Spleen (tissue), 11 donors: ENCODE measurements at regions not wholly inside any gene's neighbourhood (a gene's known extent, or its start where the extent isn't known, plus 50 kb on each side); places are given as distances from the start of the nearest gene placed in this dataset.

Source experiments
- DNase-seq: peaks from one replicate; pipeline ENCODE4 v3.0.0-alpha.2; 2020
- H3K27ac ChIP-seq, 8 donors: fragments of 200-600 bp; sonication (generic) in 7 of 8; 1 replicate in 4 of 8; 2 replicates in 4 of 8; pipeline versions ENCODE4 v1.5.0 to v1.8.0; 2016 to 2021; ENCODE audit warnings: inconsistent platforms in 4 of 8, mild to moderate bottlenecking in 4 of 8, moderate library complexity in 1 of 8
- H3K27me3 ChIP-seq, 7 donors: fragments of 200-600 bp; sonication (generic) in 6 of 7; replicated peaks in 1 of 7; 1 replicate in 4 of 7; 2 replicates in 3 of 7; pipeline versions ENCODE4 v1.5.0 to v1.8.0; 2016 to 2021; ENCODE audit warnings: inconsistent platforms in 3 of 7, mild to moderate bottlenecking in 1 of 7
- H3K36me3 ChIP-seq, 6 donors: fragments of 200-600 bp; sonication (generic) in 5 of 6; 1 replicate in 4 of 6; 2 replicates in 2 of 6; pipeline versions ENCODE4 v1.5.0 to v1.8.0; 2016 to 2021; ENCODE audit warnings: inconsistent platforms in 2 of 6
- H3K4me1 ChIP-seq, 6 donors: fragments of 200-600 bp; sonication (generic) in 5 of 6; 1 replicate in 3 of 6; 2 replicates in 3 of 6; pipeline versions ENCODE4 v1.5.0 to v1.8.0; 2016 to 2021; ENCODE audit warnings: inconsistent platforms in 3 of 6
- H3K4me3 ChIP-seq, 8 donors: fragments of 200-600 bp; sonication (generic) in 7 of 8; 1 replicate in 4 of 8; 2 replicates in 4 of 8; pipeline versions ENCODE4 v1.5.0 to v1.8.0; 2016 to 2021; ENCODE audit warnings: inconsistent platforms in 4 of 8, mild to moderate bottlenecking in 4 of 8, moderate library complexity in 2 of 8
- H3K9me3 ChIP-seq, 8 donors: fragments of 200-600 bp; sonication (generic) in 7 of 8; 1 replicate in 4 of 8; 2 replicates in 4 of 8; pipeline versions ENCODE4 v1.5.0 to v1.8.0; 2016 to 2021; ENCODE audit warnings: inconsistent platforms in 4 of 8
- POLR2A ChIP-seq, 3 donors: fragments of 450-650 bp; IDR thresholded peaks; one replicate each; pipeline ENCODE4 v1.5.1; 2017; ENCODE audit warnings: antibody characterized with exemption in 3 of 3, mild to moderate bottlenecking in 1 of 3
- POLR2AphosphoS5 ChIP-seq, 3 donors: sonication (generic); formaldehyde crosslinking; IDR thresholded peaks; one replicate each; pipeline ENCODE4 v1.5.1; 2017; ENCODE audit warnings: antibody characterized with exemption in 3 of 3
- WGBS, 5 donors: extraction: QIAGEN DNeasy Blood & Tissue Kit in 3 of 5; methylation state at CpG; one replicate each; pipeline versions ENCODE4 v1.1.5 to v1.1.7; 2013 to 2018; 5-methylcytosine and 5-hydroxymethylcytosine counted together
- intact Hi-C: fragments of 100-400 bp; cut with DNase I; formaldehyde crosslinking; loops from one replicate; pipeline ENCODE4 v1.15.0; 2023; ENCODE audit warnings: low total_unique reads
- TF ChIP-seq, protein P1 (sequence below), 11 experiments: fragments of 200-600 bp in 7 of 11; fragments of 450-650 bp in 4 of 11; sonication (generic) in 4 of 11; IDR thresholded peaks in 8 of 11; conservative IDR thresholded peaks in 3 of 11; 1 replicate in 7 of 11; 2 replicates in 4 of 11; pipeline versions ENCODE4 v1.4.0 to v1.8.0; 2016 to 2021; ENCODE audit warnings: antibody characterized with exemption in 11 of 11, inconsistent platforms in 4 of 11, mild to moderate bottlenecking in 1 of 11
- donor health status: healthy with polysubstance abuse.
- donor health status: DM: no; HTN: no; CAD: no; lungs with moderate emphysema.
- donor health status: DM: no; HTN: no; CAD: no.
- donor health status: Bipolar disorder and iron deficiency.
- donor health status: healthy.
- donor health status: DM: no; HTN: no; CAD: no.
- donor health status: DM: yes; HTN: yes; CAD: no.

DNA sequence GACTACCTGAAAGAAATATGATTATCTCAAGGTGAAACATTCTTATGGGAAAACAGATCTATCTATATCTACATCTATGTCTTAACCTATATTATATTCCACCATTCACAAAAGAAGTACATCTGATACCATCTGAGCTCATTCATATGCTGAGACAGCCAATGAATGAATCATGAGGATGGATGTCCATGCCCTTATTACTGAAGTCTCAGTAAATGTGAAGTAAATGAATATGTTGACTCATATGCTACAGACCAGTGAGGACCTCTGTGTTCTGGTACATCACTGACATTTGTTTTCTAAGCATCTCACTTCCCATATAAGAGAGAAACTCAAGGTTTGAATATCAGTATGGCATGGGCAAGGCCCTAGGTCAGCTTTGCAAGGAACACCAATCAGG is 311.2 kb upstream of the TMC3 start:
- H3K27me3 ChIP-seq, result no peaks in the 10 kb centered on the region
- H3K9me3 ChIP-seq, result peaks cover 0 to 28% (median 13%) of the 10 kb centered on the region in 8 donors
- intact Hi-C loops, result no loop called here
- no peak overlapping the region for H3K4me3 ChIP-seq
- H3K36me3 ChIP-seq, result no peaks in the 10 kb centered on the region
- no peaks in the 10 kb centered on the region for H3K4me1 ChIP-seq
- no peak for DNase-seq
- H3K27ac ChIP-seq, result no peak overlapping the region
- TF ChIP-seq, protein P1, sequence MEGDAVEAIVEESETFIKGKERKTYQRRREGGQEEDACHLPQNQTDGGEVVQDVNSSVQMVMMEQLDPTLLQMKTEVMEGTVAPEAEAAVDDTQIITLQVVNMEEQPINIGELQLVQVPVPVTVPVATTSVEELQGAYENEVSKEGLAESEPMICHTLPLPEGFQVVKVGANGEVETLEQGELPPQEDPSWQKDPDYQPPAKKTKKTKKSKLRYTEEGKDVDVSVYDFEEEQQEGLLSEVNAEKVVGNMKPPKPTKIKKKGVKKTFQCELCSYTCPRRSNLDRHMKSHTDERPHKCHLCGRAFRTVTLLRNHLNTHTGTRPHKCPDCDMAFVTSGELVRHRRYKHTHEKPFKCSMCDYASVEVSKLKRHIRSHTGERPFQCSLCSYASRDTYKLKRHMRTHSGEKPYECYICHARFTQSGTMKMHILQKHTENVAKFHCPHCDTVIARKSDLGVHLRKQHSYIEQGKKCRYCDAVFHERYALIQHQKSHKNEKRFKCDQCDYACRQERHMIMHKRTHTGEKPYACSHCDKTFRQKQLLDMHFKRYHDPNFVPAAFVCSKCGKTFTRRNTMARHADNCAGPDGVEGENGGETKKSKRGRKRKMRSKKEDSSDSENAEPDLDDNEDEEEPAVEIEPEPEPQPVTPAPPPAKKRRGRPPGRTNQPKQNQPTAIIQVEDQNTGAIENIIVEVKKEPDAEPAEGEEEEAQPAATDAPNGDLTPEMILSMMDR (IDR thresholded peaks at IDR 0.05 in 8 of 11, conservative IDR thresholded peaks at IDR 0.05 in 3 of 11), result no peak
- TF ChIP-seq POLR2A (IDR thresholded peaks at IDR 0.05) (no peak), POLR2AphosphoS5 (IDR thresholded peaks at IDR 0.05) (no peak)

DNA sequence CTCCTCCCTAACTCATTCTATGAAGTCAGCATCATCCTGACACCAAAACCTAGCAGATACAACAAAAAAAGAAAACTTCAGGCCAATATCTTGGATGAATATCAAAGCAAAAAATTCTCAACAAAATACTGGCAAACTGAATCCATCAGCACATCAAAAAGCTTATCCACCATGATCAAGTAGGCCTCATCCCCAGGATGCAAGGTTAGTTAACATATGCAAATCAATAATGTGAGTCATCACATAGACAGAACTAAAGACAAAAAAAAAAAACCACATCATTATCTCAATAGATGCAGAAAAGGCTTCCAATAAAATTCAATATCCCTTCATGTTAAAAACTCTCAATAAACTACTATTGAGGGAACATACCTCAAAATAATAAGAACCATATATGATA is 306.8 kb upstream of the TMC3 start:
- Histone ChIP-seq H3K27me3 (no peaks in the 10 kb centered on the region), H3K4me3 (no peak overlapping the region), H3K4me1 (no peaks in the 10 kb centered on the region), H3K36me3 (no peaks in the 10 kb centered on the region), H3K27ac (no peak overlapping the region), H3K9me3 (peaks cover 0 to 32% (median 21%) of the 10 kb centered on the region in 8 donors)
- TF ChIP-seq POLR2AphosphoS5 (IDR thresholded peaks at IDR 0.05), result no peak
- TF ChIP-seq, protein P1 (IDR thresholded peaks at IDR 0.05 in 8 of 11, conservative IDR thresholded peaks at IDR 0.05 in 3 of 11), result no peak
- TF ChIP-seq POLR2A (IDR thresholded peaks at IDR 0.05), result no peak
- intact Hi-C loops, result no loop called here
- DNase-seq, result no peak

DNA sequence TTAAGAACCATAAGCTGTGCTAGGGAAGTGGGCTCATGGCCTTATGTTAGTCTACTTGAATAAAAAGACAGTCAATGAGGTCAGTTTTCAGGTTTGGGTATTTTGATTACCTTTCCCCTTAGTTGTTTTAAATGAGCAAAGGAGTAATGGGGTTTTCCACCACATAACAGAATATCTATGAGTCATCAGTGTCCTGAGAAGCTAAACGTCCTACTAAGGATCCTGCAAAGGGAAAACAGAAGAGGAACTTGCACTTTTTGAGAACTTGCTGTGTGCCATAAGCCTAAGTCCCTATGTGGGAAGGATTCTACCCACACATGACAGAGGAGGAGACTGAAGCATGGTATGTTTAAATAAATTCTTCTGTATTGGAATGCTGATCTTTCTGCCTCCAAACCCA is 292.8 kb upstream of the TMC3 start:
- intact Hi-C loops, result no loop called here
- no peak overlapping the region for H3K4me3 ChIP-seq
- H3K27me3 ChIP-seq, result no peaks in the 10 kb centered on the region
- 0 to 20% (median 3%) methylated on average over 1 of the region's 1 CpG for WGBS, 5 donors
- no peaks in the 10 kb centered on the region for H3K36me3 ChIP-seq
- H3K27ac ChIP-seq, result no peak overlapping the region
- no peaks in the 10 kb centered on the region for H3K4me1 ChIP-seq
- no peak for DNase-seq
- TF ChIP-seq POLR2A (IDR thresholded peaks at IDR 0.05), result no peak
- TF ChIP-seq, protein P1 (IDR thresholded peaks at IDR 0.05 in 8 of 11, conservative IDR thresholded peaks at IDR 0.05 in 3 of 11), result no peak
- no peak for TF ChIP-seq POLR2AphosphoS5 (IDR thresholded peaks at IDR 0.05)
- no peaks in the 10 kb centered on the region for H3K9me3 ChIP-seq

DNA sequence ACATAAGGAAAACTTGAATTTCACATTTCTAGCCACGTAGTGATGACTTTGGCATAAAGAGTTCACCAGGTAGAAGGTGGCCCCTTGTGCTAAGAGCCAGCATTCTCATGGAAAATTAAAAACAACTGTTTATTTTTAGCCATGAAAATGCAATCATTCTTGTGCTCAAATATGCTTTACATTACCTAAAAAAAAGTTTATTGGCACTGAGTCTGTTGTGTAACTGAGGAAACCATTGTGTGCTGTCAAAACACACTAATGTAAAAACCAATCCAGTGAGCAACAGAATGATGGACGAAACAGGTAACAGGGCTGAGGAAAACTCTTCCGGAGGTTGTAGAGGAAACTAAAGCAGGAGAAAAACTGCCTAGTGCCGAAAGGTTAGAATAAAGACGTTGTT is 287.0 kb upstream of the TMC3 start:
- WGBS, 5 donors, result 71 to 82% (median 81%) methylated on average over 5 of the region's 5 CpGs
- Histone ChIP-seq H3K27me3 (no peaks in the 10 kb centered on the region), H3K27ac (no peak overlapping the region), H3K36me3 (no peaks in the 10 kb centered on the region), H3K9me3 (no peaks in the 10 kb centered on the region), H3K4me3 (no peak overlapping the region), H3K4me1 (no peaks in the 10 kb centered on the region)
- DNase-seq, result no peak
- intact Hi-C loops, result no loop called here
- TF ChIP-seq, protein P1 (IDR thresholded peaks at IDR 0.05 in 8 of 11, conservative IDR thresholded peaks at IDR 0.05 in 3 of 11), result no peak
- TF ChIP-seq POLR2AphosphoS5 (IDR thresholded peaks at IDR 0.05) (no peak), POLR2A (IDR thresholded peaks at IDR 0.05) (no peak)
